ENCODE measurements at regions not wholly inside any gene's neighbourhood (a gene's known extent, or its start where the extent isn't known, plus 50 kb on each side); places are given as distances from the start of the nearest gene placed in this dataset.

DNA sequence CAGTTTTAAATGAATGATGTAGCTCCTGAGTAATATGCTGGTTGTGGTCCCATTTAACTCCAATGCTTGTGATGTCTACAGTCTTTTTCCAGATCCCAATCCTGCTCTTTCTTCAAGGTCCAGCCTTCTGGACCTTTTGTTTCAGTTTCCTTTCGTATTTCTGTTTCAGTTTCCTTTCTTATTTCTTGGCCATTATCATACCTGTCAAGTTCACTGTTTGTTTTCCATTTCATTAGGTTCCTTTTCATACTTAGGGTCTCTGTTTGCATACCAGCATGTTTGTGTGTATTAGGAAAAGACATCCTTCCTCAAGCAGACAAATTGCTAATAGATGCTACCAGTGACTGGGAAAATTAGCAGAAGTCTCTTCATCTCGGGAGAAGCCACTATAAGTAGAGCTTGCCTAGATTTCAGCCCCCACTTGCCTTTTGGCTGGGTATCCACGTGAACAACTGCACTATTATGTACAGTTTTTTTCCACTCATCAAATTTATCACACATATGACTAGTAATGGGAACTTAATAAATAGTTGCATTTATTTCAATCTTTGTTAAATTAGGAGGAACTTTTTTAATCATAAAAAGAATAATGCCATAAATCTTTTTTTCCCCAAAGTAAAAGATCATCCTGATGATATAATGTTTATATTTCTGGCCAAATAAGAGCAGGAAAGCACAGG lies 583.4 kb downstream of the BCKDHB start:
- TF ChIP-seq, protein P1, sequence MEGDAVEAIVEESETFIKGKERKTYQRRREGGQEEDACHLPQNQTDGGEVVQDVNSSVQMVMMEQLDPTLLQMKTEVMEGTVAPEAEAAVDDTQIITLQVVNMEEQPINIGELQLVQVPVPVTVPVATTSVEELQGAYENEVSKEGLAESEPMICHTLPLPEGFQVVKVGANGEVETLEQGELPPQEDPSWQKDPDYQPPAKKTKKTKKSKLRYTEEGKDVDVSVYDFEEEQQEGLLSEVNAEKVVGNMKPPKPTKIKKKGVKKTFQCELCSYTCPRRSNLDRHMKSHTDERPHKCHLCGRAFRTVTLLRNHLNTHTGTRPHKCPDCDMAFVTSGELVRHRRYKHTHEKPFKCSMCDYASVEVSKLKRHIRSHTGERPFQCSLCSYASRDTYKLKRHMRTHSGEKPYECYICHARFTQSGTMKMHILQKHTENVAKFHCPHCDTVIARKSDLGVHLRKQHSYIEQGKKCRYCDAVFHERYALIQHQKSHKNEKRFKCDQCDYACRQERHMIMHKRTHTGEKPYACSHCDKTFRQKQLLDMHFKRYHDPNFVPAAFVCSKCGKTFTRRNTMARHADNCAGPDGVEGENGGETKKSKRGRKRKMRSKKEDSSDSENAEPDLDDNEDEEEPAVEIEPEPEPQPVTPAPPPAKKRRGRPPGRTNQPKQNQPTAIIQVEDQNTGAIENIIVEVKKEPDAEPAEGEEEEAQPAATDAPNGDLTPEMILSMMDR (IDR thresholded peaks at IDR 0.05): no peak

- TF ChIP-seq, protein P1 (IDR thresholded peaks at IDR 0.05): no peak
Observed at GRCh38 chr6:80679992-80680391, 573.5 kb downstream of the BCKDHB start.

GRCh38 chr6:80676386-80676785 lies 569.9 kb downstream of the BCKDHB start:
- TF ChIP-seq, protein P1 (IDR thresholded peaks at IDR 0.05): no peak

DNA sequence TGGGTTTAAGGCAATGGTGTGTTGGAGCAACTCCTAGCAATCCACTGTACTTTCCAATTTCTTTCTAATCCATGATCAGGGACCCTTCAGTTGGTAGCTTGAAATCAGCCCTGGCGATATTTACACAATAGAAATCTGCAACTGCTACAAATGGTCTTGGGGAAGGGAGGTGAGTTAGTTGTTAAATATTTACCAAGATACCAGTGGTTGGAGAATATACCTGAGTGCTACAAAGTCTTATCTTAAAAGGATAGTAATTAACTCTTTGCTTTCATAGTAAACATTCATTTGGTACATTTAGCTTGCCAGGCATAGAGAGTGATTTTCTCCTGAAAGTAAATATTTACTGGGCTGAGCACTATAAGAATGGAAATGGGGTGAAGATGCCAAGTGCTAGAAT lies 568.2 kb downstream of the BCKDHB start:
- TF ChIP-seq, protein P1 (IDR thresholded peaks at IDR 0.05): no peak

DNA sequence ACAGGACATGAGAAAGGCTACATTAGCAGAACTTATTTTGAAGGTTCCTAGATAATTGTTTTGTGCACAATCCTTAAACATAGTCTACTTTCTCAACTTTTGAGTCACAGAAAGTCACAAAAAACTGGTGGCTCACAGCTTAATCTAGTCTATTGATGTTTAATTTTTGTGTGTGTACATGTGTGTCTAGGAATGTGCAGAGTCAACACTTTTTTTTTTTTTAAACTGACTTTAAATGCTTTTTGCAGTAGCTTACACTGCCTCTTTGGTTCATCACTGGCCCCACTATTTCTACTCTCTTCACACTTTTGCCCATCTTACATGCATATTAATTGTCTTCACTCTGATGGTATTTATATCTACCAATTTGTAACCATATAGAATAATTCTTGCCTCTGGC lies 566.9 kb downstream of the BCKDHB start:
- TF ChIP-seq, protein P1 (IDR thresholded peaks at IDR 0.05): no peak

- TF ChIP-seq, protein P1 (IDR thresholded peaks at IDR 0.05): no peak
Observed at GRCh38 chr6:80667006-80667405, 560.5 kb downstream of the BCKDHB start.

DNA sequence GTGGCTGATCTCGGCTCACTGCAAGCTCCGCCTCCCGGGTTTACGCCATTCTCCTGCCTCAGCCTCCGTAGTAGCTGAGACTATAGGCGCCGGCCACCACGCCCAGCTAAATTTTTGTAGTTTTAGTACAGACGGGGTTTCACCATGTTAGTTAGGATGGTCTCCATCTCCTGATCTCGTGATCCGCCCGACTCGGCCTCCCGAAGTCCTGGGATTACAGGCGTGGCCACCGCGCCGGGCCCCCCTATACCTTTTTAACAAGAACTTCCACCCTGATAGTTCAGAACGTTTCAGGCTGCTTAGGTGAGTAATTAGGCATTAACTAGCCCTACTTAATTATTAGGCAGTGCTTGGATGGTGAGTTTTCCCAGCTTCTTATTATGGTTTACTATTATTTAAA lies 552.5 kb downstream of the BCKDHB start:
- TF ChIP-seq, protein P1 (IDR thresholded peaks at IDR 0.05): no peak

GRCh38 chr6:80647156-80647555 lies 540.7 kb downstream of the BCKDHB start:
- TF ChIP-seq, protein P1 (IDR thresholded peaks at IDR 0.05): no peak
